Dermis blood vessel endothelial cell (primary cell): ENCODE measurements at regions not wholly inside any gene's neighbourhood (a gene's known extent, or its start where the extent isn't known, plus 50 kb on each side); places are given as distances from the start of the nearest gene placed in this dataset.
A peak's percentile ranks its signal among the peaks of the same experiment; 100 is the strongest.
"Not testable (repeated sequence)": the region's sequence is repeated elsewhere in the genome, so short reads cannot be mapped to it uniquely, and the experiment has no call there.

Experiments used
- DNase-seq: peaks from one replicate; pipeline ENCODE4 v3.0.0; 2010

GRCh38 chr10:26355241-26355640 is 82.9 kb upstream of the APBB1IP start:
- DNase-seq: no peak

DNA sequence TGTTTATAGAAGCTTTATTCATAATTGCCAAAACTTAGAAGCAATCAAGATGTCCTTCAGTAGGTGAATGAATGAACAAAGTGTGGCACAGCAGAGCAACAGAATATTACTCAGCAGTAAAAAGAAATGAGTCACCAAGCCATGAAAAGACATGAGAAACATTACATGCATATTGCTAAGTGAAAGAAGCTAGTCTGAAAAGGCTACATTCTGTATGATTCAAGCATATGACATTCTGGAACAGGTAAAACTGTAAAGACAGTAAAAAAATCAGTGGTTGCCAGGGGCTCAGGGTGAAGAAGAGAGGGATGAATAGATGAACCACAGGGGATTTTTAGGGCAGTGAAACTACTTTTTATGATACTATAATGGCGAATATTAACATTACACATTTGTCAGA is 80.9 kb upstream of the APBB1IP start:
- DNase-seq: no peak

- DNase-seq: no peak
Observed at GRCh38 chr10:26358071-26358470, 80.1 kb upstream of the APBB1IP start.

DNA sequence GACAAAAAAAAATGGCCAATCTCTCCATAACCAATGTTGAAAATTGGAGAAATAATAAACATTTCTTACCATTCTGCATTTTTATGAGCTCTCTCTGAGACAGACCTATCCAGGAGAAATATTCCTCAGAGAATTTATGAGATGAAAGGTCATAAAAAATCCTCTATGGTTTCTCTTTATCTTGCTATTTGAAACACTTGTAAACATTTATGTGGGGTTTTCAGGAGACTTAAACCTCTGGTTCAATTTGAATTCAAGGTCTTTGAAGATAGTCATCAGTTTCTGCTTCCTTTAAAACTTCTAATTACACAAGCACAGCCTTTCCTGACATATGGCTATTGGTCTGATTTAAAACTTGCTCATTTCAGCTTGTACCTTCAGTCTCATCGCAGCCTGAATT is 78.5 kb upstream of the APBB1IP start:
- DNase-seq: no peak

- no peak for DNase-seq
Observed at GRCh38 chr10:26361351-26361750, 76.8 kb upstream of the APBB1IP start.

DNA sequence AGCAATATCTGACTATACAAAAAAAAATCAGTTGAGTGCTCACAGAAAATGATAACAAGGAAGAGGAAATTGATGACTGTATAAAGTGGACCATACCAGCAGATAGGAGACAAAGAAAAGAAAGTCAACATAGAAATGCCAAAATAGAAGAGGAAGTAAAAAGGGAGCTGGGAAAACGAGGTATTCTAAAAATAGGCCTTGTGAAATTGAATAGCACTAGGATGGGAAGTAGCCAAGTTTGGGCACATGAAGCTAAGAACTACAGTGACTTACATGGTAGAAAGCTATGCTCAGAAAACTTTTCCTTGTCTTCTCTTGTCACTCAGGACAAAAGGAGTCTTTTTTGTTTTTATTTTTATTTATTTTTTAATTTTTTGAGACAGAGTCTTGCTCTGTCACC is 76.2 kb upstream of the APBB1IP start:
- no peak for DNase-seq

DNA sequence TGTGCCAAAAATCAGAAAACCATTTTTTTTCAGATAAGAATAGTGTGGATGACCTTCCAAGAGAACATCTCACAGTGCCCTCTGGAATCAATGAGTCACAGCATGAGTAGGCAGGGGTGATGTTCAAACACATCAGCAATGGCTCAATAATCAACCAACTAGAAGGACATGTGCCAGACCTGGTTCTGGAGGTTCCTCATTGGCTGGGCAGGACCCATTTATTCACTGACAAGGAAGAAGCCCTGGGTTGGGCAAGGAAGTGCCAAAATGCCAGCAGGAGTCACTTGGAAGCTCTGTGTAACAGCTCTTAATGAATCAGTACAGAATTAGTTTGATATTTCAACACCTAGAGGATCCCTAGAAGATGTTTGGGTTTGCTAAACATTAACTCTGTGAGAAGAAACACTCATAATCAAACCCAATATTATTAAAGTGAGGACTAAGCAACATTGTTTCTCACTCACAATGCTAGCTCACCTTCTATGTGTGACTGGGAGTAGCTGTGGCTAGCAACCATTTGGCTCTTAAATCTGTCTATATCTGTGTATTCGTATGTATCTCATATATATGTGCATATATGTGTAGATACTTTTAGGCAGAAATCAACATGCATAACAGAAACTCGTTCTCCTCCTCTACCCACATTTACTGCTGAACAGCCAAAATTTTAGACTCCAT is 72.3 kb upstream of the APBB1IP start:
- no peak for DNase-seq

DNA sequence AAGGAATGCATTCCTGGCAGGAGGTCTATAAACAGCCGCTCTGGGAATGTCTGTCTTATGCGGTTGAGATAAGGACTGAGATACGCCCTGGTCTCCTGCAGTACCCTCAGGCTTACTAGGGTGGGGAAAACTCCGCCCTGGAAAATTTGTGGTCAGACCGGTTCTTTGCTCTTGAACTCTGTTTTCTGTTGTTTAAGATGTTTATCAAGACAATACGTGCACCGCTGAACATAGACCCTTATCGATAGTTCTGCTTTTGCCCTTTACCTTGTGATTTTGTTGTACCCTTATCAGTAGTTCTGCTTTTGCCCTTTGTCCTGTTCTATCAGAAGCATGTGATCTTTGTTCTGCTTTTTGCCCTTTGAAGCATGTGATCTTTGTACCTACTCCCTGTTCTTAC is 71.1 kb upstream of the APBB1IP start:
- not testable (repeated sequence) for DNase-seq

GRCh38 chr10:26367771-26368170 is 70.4 kb upstream of the APBB1IP start:
- DNase-seq: peak; percentile 4

DNA sequence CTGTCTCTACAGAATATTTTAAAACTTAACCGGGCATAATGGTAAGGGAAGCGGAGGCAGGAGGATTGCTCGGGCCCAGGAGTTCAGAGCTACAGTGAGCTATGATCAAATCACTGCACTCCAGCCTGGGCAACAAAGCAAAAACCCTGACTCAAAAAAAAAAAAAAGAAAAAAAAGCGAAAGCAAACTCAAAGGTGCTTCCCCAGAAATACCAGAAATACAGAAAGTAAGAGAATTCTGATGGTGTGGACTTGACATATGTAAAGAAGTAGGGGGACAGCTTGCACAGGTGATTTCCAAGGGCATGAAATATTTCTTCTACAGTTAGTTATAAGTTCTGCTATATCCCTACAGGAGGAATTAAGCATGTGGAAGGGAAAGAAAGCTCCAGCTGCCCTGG is 69.7 kb upstream of the APBB1IP start:
- no peak for DNase-seq

- no peak for DNase-seq
Observed at GRCh38 chr10:26372513-26373354, 65.4 kb upstream of the APBB1IP start.

DNA sequence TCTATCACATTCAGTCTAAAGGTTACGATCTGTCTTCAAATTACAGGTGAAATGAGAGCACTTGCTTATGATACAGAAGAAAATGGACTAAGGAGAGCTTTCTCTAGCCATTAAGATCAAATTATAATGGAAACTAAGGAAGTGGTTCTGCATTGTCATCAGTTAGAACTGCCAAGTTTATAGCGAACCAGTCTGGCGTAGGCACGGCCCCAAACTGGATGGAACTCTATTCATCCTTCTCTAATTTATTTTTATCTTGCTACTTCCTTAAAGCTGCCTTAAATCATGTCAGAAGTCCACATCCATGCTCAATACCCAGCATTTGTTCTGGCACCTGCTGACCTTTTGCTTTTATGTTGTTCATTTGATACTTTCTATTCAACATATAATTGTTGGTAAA is 63.7 kb upstream of the APBB1IP start:
- no peak for DNase-seq

GRCh38 chr10:26377224-26377810 is 60.8 kb upstream of the APBB1IP start:
- not testable (repeated sequence) for DNase-seq

DNA sequence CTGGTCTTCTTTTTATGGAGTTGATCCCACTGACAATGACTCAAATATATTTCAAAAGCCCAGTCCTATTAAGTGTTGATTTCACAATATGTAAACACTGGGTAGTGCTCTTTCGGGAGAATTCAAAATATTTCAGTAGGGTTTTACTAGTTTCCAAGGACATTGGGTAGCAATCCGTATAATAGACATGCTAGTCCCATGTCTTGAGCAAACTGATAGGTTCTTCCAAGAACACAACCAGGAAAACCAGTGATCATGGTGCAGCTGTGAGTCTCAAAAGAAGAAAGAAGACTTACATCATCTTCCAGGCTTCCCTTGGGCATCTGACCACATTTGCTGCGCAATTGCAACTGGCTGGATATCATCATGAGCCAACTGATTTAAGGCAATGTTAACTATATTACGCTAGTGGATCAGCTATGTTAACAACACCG is 59.3 kb upstream of the APBB1IP start:
- DNase-seq: no peak

DNA sequence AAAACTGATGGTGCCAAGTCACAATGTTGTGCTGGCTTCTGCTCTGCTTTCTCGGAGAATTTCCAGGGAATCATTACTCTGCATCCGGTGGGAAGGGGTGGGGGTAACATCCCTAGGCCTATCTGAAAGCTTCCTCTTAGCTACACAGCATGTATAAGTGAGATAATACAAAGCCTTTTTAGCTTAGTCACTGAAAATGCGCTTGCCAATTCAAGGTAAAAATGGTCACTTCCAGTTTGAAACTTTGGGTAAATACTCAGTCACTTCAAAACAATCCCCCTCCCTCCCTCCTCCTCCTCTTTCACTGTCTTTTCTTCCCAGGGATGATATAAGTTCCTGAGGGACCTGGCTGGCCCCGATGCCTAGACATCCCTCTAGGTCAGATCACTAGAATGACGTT is 57.3 kb upstream of the APBB1IP start:
- no peak for DNase-seq

DNA sequence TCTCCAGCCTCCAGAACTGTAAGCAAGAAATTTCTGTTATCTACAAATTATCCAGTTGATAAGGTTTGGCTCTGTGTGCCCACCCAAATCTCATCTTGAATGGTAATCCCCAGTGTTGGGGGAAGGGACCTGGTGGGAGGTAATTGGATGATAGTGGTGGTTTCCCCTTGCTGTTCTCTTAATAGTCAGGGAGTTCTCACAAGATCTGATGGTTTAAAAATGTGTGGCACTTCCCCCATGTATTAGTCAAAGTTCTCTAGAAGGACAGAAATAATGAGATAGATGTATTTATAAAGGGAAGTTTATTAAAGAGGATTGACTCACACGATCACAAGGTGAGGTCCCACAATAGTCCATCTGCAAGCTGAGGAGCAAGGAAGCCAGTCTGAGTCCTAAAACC is 56.2 kb upstream of the APBB1IP start:
- DNase-seq: no peak

GRCh38 chr10:26384600-26384999 is 53.5 kb upstream of the APBB1IP start:
- DNase-seq: no peak

- no peak for DNase-seq
Observed at GRCh38 chr10:26385443-26385842, 52.7 kb upstream of the APBB1IP start.

GRCh38 chr10:26386781-26387180 is 51.4 kb upstream of the APBB1IP start:
- no peak for DNase-seq
